GM18858 (cell line): ENCODE measurements at regions not wholly inside any gene's neighbourhood (a gene's known extent, or its start where the extent isn't known, plus 50 kb on each side); places are given as distances from the start of the nearest gene placed in this dataset.

Source experiments
- ATAC-seq: cut with Tn5 transposase; IDR thresholded peaks from one replicate; pipeline ENCODE4 v1.9.1; 2021; ENCODE audit not compliant: unreplicated experiment

- ATAC-seq: no peak
Observed at GRCh38 chr3:99376926-99377325, 261.5 kb upstream of the COL8A1 start.

- ATAC-seq: no peak
Observed at GRCh38 chr3:99373846-99374210, 264.6 kb upstream of the COL8A1 start.

GRCh38 chr3:99373088-99373845 lies 265.1 kb upstream of the COL8A1 start:
- no peak for ATAC-seq

- no peak for ATAC-seq
Observed at GRCh38 chr3:99366663-99367429, 271.5 kb upstream of the COL8A1 start.

- ATAC-seq: no peak
Observed at GRCh38 chr3:99365979-99366378, 272.4 kb upstream of the COL8A1 start.

GRCh38 chr3:99365396-99365795 lies 273.0 kb upstream of the COL8A1 start:
- no peak for ATAC-seq

- no peak for ATAC-seq
Observed at GRCh38 chr3:99357131-99357530, 281.3 kb upstream of the COL8A1 start.

- ATAC-seq: no peak
Observed at GRCh38 chr3:99356696-99357095, 281.7 kb upstream of the COL8A1 start.

GRCh38 chr3:99355465-99355864 lies 282.9 kb upstream of the COL8A1 start:
- ATAC-seq: no peak

GRCh38 chr3:99352811-99353210 lies 285.6 kb upstream of the COL8A1 start:
- no peak for ATAC-seq

- ATAC-seq: no peak
Observed at GRCh38 chr3:99351122-99351521, 287.3 kb upstream of the COL8A1 start.

- ATAC-seq: no peak
Observed at GRCh38 chr3:99348451-99348850, 289.9 kb upstream of the COL8A1 start.

- ATAC-seq: no peak
Observed at GRCh38 chr3:99344216-99344615, 294.2 kb upstream of the COL8A1 start.

- no peak for ATAC-seq
Observed at GRCh38 chr3:99342383-99342782, 296.0 kb upstream of the COL8A1 start.

- ATAC-seq: no peak
Observed at GRCh38 chr3:99339222-99339621, 299.2 kb upstream of the COL8A1 start.

GRCh38 chr3:99332718-99333117 lies 305.7 kb upstream of the COL8A1 start:
- ATAC-seq: no peak

- ATAC-seq: no peak
Observed at GRCh38 chr3:99332276-99332675, 306.1 kb upstream of the COL8A1 start.

GRCh38 chr3:99330924-99331532 lies 307.4 kb upstream of the COL8A1 start:
- no peak for ATAC-seq

- ATAC-seq: no peak
Observed at GRCh38 chr3:99330281-99330680, 308.1 kb upstream of the COL8A1 start.

- no peak for ATAC-seq
Observed at GRCh38 chr3:99325402-99325801, 313.0 kb upstream of the COL8A1 start.

GRCh38 chr3:99324636-99325203 lies 313.7 kb upstream of the COL8A1 start:
- ATAC-seq: no peak

GRCh38 chr3:99323940-99324339 lies 314.5 kb upstream of the COL8A1 start:
- no peak for ATAC-seq
